AG09319 (cell line): ENCODE measurements at regions not wholly inside any gene's neighbourhood (a gene's known extent, or its start where the extent isn't known, plus 50 kb on each side); places are given as distances from the start of the nearest gene placed in this dataset.

Experiments used
- DNase-seq: peaks from one replicate; pipeline ENCODE4 v3.0.0-alpha.2; 2010; ENCODE audit warnings: low read depth; ENCODE audit errors: extremely low read depth
- TF ChIP-seq, protein P1 (sequence below): IDR thresholded peaks from 2 replicates; pipeline ENCODE4 v1.5.1; 2011; ENCODE audit warnings: low read depth, mild to moderate bottlenecking, inconsistent platforms, low read length, moderate library complexity

DNA sequence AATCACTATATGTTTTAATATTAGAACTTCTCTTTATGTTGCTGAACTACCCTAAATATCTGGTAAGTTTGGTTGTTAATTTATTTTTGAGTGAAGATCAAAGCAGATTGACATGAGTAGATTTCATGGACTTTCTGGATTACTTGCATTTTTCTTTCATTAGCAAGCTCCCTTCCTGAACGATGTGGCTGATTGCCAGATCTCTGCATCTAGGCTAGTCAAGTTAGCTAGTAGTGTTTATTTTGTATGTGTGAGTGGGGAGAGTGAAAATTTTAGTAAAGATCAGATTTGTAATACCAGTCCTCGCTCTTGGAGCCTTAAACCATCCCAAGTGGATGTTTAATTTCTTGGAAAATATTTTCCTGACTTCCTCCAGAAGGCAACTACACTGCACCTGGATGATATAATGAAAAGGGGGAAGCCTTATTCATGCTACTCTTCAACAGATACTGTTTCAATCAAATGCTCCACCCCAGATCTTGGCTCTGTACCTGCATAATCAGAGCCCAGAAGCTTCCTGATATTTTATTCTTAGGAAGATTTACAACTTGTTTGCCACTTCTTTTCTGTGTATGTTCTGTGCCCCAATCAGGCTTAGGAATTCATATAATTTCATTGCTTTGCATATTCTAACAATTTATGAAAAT lies 143.2 kb upstream of the GRIA4 start:
- TF ChIP-seq, protein P1, sequence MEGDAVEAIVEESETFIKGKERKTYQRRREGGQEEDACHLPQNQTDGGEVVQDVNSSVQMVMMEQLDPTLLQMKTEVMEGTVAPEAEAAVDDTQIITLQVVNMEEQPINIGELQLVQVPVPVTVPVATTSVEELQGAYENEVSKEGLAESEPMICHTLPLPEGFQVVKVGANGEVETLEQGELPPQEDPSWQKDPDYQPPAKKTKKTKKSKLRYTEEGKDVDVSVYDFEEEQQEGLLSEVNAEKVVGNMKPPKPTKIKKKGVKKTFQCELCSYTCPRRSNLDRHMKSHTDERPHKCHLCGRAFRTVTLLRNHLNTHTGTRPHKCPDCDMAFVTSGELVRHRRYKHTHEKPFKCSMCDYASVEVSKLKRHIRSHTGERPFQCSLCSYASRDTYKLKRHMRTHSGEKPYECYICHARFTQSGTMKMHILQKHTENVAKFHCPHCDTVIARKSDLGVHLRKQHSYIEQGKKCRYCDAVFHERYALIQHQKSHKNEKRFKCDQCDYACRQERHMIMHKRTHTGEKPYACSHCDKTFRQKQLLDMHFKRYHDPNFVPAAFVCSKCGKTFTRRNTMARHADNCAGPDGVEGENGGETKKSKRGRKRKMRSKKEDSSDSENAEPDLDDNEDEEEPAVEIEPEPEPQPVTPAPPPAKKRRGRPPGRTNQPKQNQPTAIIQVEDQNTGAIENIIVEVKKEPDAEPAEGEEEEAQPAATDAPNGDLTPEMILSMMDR = no peak
- no peak for DNase-seq

DNA sequence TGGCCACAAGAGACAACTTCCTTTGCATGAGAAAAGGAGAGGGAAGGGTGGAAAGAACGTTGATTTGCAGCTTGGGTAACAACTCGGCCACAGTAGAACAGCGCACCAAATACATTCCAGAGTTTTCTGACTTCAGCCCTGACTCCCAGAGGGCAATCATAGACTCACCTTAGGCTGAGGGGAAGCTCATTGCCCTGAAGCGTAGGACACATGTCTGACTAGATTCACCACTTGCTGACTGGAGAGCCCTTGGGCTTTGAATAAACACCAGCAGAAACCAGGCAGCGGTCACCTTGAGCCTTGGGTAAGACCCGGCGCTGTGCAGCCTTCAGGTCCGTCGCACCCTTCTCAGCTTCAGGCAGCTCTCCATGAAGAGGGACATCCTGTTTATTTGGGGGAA lies 151.8 kb upstream of the GRIA4 start:
- no peak for DNase-seq
- TF ChIP-seq, protein P1 = no peak

DNA sequence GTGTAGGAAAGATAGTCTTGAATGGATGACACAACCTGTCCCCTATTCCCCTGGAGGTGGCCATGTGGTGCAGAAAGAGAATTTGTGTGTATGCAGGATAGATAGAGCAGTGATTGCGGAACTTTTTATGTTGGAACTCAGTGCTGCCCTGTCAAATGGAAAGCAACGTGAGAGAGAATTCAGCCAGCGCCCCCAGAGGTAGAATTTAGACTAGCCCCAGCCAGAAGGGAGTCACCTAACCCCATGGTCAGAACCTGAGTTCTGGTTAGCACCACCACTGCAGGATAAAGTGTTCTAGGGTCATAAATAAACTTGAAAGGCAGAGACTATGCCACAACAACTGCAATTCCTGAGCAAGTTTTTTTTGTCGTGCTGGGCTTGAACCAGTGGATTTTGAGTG lies 152.9 kb upstream of the GRIA4 start:
- no peak for DNase-seq
- TF ChIP-seq, protein P1 = no peak

DNA sequence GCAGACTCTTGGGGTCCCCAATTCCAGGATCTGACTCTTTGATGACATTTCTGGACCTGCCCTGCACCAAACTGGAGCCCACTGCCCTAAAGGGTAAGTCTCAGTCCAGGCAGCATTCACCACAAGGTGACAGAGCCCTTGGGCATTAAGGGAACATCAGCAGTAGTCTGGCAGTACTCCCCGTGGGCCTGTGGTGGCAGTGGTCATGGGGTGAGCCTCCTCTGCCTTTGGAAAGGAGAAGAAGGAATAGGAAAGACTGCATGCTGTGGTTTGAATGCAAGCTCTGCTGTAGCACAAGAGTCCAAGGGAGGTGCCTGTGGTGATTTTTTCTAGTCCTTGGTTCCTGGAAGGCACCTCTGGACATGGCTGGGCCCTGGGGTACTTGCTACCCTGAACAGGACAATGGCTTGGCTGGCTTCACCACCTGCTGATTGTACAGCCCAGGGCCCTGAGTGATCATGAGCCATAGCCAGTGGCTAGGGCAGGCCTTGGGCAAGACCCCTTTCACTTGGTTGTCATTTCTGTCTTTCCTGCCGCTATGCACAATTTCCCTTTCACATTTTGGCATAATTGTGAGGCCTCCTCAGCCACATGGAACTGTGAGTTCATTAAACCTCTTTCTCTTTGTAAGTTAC lies 160.7 kb upstream of the GRIA4 start:
- DNase-seq = no peak
- TF ChIP-seq, protein P1 = no peak

DNA sequence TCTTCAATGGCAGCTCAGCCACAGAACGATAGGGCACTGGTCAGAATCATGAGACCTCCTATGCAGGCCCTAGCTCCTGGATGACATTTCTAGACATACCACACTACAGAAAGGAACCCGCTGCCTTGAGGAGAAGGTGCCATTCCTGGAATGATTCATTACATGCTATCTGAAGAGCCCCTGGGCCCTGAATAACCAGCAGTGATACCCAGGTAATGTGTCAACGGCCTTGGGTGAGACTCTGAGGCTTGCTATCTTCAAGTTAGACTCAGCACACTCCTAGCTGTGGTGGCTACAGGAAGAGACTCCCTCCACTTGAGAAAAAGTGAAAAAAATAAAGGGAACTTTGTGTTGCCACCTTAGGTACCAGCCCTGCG lies 161.2 kb upstream of the GRIA4 start:
- no peak for DNase-seq

DNA sequence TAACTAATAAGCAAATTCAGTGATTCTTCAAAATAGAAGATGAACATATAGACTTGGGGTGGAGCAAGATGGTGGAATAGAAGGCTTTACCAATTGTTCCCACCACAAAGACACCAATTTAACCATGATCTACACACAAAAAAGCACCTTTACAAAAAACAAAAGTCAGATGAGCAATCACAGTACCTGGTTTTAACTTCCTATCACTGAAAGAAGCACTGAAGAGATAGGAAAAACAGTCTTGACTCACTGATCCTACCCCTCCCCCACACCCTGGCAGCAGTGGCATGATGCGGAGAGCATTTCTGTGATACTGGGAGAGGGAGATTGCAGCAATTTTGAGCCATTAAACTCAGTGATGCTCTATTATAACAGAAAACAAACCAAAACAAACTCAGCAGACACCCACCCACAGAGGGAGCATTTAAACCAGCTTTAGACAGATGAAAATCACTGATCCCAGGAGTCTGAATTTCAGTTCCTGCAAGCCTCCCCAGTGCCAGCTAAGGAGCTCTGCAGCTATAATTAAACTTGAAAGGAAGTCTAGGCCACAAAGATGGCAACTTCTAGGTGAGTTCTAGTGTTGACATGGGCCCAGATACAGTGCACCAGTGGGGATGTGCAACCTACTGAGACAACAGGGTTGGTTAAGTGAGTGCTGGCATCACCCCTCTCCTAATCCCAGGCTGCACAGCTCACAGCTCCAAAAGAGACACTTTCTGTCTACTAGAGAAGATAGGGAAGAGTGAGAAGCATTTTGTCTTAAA lies 161.8 kb upstream of the GRIA4 start:
- TF ChIP-seq, protein P1 = no peak
- no peak for DNase-seq

More for the DNA sequence above, 161.2 kb upstream of the GRIA4 start:
- TF ChIP-seq, protein P1 = no peak

DNA sequence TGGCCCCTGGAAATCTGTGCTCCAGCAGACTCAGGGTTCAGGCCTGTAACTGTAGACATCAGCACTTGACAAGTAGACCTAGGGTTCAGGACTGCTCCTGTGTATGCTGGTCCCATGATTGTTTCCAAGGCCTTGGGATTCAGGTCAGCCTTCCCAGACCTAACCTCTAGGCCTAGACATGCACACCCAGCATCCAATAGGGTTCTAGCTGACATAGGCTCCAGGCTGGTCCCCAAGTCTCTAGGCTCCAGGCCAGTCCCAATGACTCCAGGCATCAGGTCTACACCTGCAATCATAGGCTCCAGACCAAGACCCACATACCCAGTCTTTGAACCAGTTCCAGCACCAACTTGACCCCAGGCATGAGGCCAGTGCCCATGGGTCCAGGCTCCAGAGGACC lies 166.2 kb upstream of the GRIA4 start:
- no peak for DNase-seq
- TF ChIP-seq, protein P1 = no peak
